ENCODE measurements at regions not wholly inside any gene's neighbourhood (a gene's known extent, or its start where the extent isn't known, plus 50 kb on each side); places are given as distances from the start of the nearest gene placed in this dataset.

DNA sequence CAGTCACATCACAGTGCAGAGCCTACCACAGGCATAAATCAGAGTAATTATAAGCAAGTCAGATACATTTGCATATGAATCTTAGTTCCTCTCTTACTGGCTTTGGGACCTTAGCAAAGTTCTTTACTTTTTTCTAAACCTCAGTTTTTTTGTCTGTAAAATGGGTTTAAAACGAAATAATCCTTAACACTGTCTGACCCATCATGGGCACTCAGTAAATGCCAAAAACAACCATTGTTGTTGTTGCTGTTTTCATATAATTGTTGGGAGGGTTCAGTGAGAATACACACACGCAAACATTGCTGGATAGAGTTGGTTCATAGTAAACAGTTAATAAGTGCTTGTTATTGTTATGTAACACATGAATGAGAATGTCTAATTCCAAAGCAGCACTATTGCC is 184.9 kb downstream of the BLID start:
- intact Hi-C loops (cut with micrococcal nuclease), result no loop called here
- H2AFZ ChIP-seq (ENCODE audit: low read depth, low read length, poor library complexity, severe bottlenecking), result no peak overlapping the region
- ATAC-seq (no peak), DNase-seq (ENCODE audit: low read depth, low spot score) (no peak)
- ChIA-PET RAD21 (ENCODE audit: low non-redundant PET in 1 of 2, low total read pairs in 2 of 2, uncharacterized antibody in 2 of 2, unreplicated experiment in 2 of 2) (no interaction called here), POLR2A (no interaction called here), CTCF (no interaction called here)
- H3K9me3 ChIP-seq (ENCODE audit: control insufficient read depth in 1 of 2, insufficient read depth in 1 of 2, low read depth in 1 of 2, low read length in 2 of 2), result no peaks in the 10 kb centered on the region
- no peaks in the 10 kb centered on the region for H3K9me2 ChIP-seq (ENCODE audit: insufficient read depth)
- no peaks in the 10 kb centered on the region for H4K20me1 ChIP-seq (ENCODE audit: insufficient read depth)
- H3K4me2 ChIP-seq (ENCODE audit: low read length), result no peak overlapping the region
- H3K4me1 ChIP-seq (ENCODE audit: control insufficient read depth in 1 of 2, insufficient read depth in 2 of 2, low read length in 2 of 2), result no peaks in the 10 kb centered on the region
- H3K27ac ChIP-seq (ENCODE audit: low read depth, low read length), result no peak overlapping the region
- H3K9ac ChIP-seq (ENCODE audit: low read length), result no peak overlapping the region
- no peaks in the 10 kb centered on the region for H3K36me3 ChIP-seq (ENCODE audit: control insufficient read depth in 1 of 2, insufficient read depth in 2 of 2, low read length in 2 of 2)
- no TSS peak for BruUV-seq (replicated peaks)
- no peaks in the 10 kb centered on the region for H3K79me2 ChIP-seq (ENCODE audit: insufficient read depth, low read length)
- TF ChIP-seq YY1 (IDR thresholded peaks at IDR 0.05; ENCODE audit: extremely low read depth, insufficient replicate concordance, low read depth, low read length), result no peak
- no peak for TF ChIP-seq ZNF274 (IDR thresholded peaks at IDR 0.05; ENCODE audit: low read depth, low read length)
- TF ChIP-seq EZH2 (IDR thresholded peaks at IDR 0.05), result no peak
- no peak for TF ChIP-seq POLR2A (IDR thresholded peaks at IDR 0.05; ENCODE audit: borderline replicate concordance, extremely low read depth, insufficient read depth, insufficient read length)
- no peak for TF ChIP-seq EGR1 (IDR thresholded peaks at IDR 0.05; ENCODE audit: low read depth)
- TF ChIP-seq, protein P1, sequence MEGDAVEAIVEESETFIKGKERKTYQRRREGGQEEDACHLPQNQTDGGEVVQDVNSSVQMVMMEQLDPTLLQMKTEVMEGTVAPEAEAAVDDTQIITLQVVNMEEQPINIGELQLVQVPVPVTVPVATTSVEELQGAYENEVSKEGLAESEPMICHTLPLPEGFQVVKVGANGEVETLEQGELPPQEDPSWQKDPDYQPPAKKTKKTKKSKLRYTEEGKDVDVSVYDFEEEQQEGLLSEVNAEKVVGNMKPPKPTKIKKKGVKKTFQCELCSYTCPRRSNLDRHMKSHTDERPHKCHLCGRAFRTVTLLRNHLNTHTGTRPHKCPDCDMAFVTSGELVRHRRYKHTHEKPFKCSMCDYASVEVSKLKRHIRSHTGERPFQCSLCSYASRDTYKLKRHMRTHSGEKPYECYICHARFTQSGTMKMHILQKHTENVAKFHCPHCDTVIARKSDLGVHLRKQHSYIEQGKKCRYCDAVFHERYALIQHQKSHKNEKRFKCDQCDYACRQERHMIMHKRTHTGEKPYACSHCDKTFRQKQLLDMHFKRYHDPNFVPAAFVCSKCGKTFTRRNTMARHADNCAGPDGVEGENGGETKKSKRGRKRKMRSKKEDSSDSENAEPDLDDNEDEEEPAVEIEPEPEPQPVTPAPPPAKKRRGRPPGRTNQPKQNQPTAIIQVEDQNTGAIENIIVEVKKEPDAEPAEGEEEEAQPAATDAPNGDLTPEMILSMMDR (IDR thresholded peaks at IDR 0.05 in 2 of 3, conservative IDR thresholded peaks at IDR 0.05 in 1 of 3; ENCODE audit: borderline replicate concordance in 1 of 3, insufficient read depth in 1 of 3, low read depth in 2 of 3, low read length in 2 of 3), result no peak
- no peak for TF ChIP-seq CBX3 (IDR thresholded peaks at IDR 0.05; ENCODE audit: low read depth)
- TF ChIP-seq TCF7L2 (IDR thresholded peaks at IDR 0.05; ENCODE audit: borderline replicate concordance, extremely low read depth, insufficient read depth, insufficient read length), result no peak
- TF ChIP-seq ZFX (IDR thresholded peaks at IDR 0.05), result no peak
- TF ChIP-seq FOSL1 (IDR thresholded peaks at IDR 0.05; ENCODE audit: low read depth), result no peak
- no peak for TF ChIP-seq POLR2AphosphoS5 (IDR thresholded peaks at IDR 0.05; ENCODE audit: low read depth, low read length)
- TF ChIP-seq JUND (IDR thresholded peaks at IDR 0.05), result no peak
- no peak for TF ChIP-seq CEBPB (IDR thresholded peaks at IDR 0.05; ENCODE audit: low read depth)
- no peak for TF ChIP-seq SRF (IDR thresholded peaks at IDR 0.05; ENCODE audit: low read depth)
- H3K4me3 ChIP-seq (replicated peaks in 1 of 2; ENCODE audit: low read depth in 1 of 2, low read length in 2 of 2), result no peak overlapping the region
- H3K27me3 ChIP-seq (ENCODE audit: insufficient read depth, low read length), result no peaks in the 10 kb centered on the region

Measured in HCT116 (cell line).